ENCODE measurements at regions not wholly inside any gene's neighbourhood (a gene's known extent, or its start where the extent isn't known, plus 50 kb on each side); places are given as distances from the start of the nearest gene placed in this dataset.

DNA sequence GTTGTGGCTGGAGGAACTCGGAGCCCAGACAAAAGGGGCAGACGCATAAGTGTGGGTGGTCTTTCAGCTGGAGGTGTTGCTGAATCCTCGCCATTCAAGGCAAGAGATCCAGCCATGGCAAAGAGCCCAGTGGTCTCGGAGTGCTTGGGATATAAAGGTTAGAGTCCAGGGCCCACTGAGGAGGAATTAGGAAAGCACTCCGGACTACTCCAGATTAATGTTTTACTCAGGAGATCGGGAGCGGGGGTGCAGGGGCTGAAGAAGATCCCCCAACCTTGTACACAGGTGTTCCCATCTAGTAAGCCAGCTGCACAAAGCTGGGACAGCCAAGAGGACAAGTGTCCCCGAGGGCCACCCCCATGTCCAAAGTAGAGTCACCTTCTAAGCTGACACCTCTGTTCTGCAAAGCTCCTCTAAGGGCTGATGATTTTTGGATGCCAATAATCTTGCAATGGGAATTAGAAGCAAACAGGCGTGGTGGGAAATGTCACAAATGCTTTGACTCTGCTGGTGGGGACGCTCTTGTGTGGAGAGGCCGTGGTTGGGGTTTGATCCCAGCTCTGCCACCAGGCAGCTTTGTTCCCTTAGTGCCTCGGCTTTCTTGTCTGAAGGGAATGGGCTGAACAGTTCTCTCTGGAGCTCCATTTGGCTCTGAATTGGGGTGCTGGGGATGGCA, 194.3 kb upstream of the SOX1 start:
- ATAC-seq (no peak), DNase-seq (no peak)
- Histone ChIP-seq H3K4me1 (ENCODE audit: low read depth) (no peaks in the 10 kb centered on the region), H3K36me3 (ENCODE audit: low read depth) (no peaks in the 10 kb centered on the region), H3K4me3 (no peak overlapping the region), H3K9me3 (no peaks in the 10 kb centered on the region)
- intact Hi-C loops (cut with DNase I, micrococcal nuclease): no loop called here
- TF ChIP-seq, protein P1, sequence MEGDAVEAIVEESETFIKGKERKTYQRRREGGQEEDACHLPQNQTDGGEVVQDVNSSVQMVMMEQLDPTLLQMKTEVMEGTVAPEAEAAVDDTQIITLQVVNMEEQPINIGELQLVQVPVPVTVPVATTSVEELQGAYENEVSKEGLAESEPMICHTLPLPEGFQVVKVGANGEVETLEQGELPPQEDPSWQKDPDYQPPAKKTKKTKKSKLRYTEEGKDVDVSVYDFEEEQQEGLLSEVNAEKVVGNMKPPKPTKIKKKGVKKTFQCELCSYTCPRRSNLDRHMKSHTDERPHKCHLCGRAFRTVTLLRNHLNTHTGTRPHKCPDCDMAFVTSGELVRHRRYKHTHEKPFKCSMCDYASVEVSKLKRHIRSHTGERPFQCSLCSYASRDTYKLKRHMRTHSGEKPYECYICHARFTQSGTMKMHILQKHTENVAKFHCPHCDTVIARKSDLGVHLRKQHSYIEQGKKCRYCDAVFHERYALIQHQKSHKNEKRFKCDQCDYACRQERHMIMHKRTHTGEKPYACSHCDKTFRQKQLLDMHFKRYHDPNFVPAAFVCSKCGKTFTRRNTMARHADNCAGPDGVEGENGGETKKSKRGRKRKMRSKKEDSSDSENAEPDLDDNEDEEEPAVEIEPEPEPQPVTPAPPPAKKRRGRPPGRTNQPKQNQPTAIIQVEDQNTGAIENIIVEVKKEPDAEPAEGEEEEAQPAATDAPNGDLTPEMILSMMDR (IDR thresholded peaks at IDR 0.05): no peak

DNA sequence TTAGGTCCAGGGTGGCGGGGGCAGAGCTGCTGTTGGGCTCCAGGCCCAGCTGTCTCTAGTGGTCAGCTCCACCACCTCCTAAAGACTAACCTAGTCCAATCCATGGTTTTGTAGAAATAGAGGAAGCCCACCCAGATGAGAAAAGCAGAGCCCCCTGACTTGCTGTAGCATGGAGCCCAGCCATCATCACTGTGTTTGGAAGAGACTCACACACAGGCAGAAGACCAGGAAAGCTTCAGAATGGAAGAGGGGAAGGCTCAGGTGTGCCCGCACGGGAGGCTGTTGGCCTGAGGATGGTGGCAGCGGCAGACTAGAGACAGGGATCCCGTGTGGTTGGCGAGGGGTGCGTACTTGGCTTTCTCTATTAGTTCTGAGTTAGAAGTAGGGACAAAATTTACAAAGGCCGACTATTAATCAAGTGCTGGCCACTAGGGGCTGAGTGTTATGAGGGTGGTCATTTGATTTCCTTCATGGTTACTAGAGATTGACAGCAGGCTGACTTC, 193.2 kb upstream of the SOX1 start:
- Histone ChIP-seq H3K4me1 (ENCODE audit: low read depth) (no peaks in the 10 kb centered on the region), H3K36me3 (ENCODE audit: low read depth) (no peaks in the 10 kb centered on the region), H3K4me3 (no peak overlapping the region), H3K9me3 (no peaks in the 10 kb centered on the region)
- TF ChIP-seq, protein P1 (IDR thresholded peaks at IDR 0.05): no peak
- ATAC-seq (no peak), DNase-seq (no peak)
- intact Hi-C loops (cut with DNase I, micrococcal nuclease): no loop called here

DNA sequence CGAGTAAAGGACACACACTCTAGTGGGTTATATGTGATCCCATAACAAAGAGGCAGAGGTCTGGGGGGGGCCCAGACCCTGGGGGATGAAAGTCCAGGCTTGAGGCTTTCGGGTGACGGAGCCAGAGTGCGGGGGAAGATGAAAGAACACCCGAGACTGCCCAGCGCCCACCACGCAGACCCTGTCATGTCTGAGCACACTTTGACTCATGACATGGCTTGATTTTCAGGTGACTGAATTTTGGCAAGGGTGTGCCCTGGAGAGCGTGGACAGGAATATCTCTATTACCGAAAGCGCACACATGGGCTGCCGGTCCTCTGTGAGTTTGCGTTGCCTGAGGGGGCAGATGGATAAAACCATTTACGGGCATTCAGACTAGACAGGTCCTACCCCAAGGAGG, 192.0 kb upstream of the SOX1 start:
- no peaks in the 10 kb centered on the region for H3K9me3 ChIP-seq
- intact Hi-C loops (cut with DNase I, micrococcal nuclease): no loop called here
- DNase-seq (no peak), ATAC-seq (no peak)
- no peak overlapping the region for H3K4me3 ChIP-seq
- TF ChIP-seq, protein P1 (IDR thresholded peaks at IDR 0.05): no peak
- H3K36me3 ChIP-seq (ENCODE audit: low read depth): no peaks in the 10 kb centered on the region
- no peaks in the 10 kb centered on the region for H3K4me1 ChIP-seq (ENCODE audit: low read depth)

DNA sequence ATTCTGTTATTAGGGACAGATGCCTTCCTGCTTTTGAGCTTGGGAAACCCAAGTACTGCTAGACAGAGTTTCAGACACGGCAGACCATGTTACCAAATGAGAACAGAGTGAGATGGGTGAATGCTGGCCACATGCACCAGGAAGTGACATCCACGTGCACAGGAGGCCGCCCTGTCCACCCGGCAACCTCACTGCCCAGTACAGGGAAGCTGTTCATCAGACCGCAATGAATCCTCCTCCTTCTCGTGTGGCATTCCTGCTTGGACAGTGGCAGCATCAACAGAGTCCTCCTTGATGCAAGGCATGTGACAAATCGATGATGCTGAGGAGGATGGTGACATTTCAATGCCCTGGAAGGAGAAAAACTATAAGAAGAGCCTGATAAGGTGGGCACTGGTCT, 191.0 kb upstream of the SOX1 start:
- H3K4me1 ChIP-seq (ENCODE audit: low read depth): no peaks in the 10 kb centered on the region
- intact Hi-C loops (cut with DNase I, micrococcal nuclease): no loop called here
- no peak for ATAC-seq
- H3K36me3 ChIP-seq (ENCODE audit: low read depth): no peaks in the 10 kb centered on the region
- TF ChIP-seq, protein P1 (IDR thresholded peaks at IDR 0.05): no peak
- no peaks in the 10 kb centered on the region for H3K9me3 ChIP-seq
- no peak overlapping the region for H3K4me3 ChIP-seq
- DNase-seq: no peak

- DNase-seq (no peak), ATAC-seq (no peak)
- Histone ChIP-seq H3K4me1 (ENCODE audit: low read depth) (no peaks in the 10 kb centered on the region), H3K9me3 (no peaks in the 10 kb centered on the region), H3K4me3 (no peak overlapping the region), H3K36me3 (ENCODE audit: low read depth) (no peaks in the 10 kb centered on the region)
- TF ChIP-seq, protein P1 (IDR thresholded peaks at IDR 0.05): no peak
- intact Hi-C loops (cut with DNase I, micrococcal nuclease): no loop called here
These were observed 190.4 kb upstream of the SOX1 start for GRCh38 chr13:111876506-111876905.
